Stimulated activated CD4-positive, alpha-beta T cell treated with anti-CD3 and anti-CD28 coated beads, Interleukin-2, amount 100 ng/mL, for 24 hours (primary cell): ENCODE measurements at regions not wholly inside any gene's neighbourhood (a gene's known extent, or its start where the extent isn't known, plus 50 kb on each side); places are given as distances from the start of the nearest gene placed in this dataset.

ENCODE experiments used
- DNase-seq, 2 donors: peaks; one replicate each; pipeline ENCODE4 v3.0.0-alpha.2; 2020

DNA sequence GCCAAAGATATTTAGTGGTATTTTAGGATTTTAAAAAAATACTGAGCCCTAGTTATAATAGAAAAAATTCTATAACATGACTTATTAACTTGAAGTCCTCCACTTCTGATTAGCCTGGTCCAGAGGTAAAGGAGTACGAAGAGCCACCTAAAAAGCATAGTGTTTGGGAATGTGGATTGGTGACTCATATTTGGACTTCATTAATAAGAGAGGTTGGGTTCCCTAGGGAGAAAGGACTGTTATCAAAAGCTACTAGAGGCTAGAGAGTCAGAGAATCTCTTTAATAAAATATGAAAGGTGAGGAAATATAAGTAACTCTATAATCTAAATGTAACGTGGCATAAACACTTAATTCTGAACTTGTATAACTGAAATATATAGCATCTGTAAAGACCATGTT, 180.7 kb upstream of the TARS1 start:
- no peak for DNase-seq

DNA sequence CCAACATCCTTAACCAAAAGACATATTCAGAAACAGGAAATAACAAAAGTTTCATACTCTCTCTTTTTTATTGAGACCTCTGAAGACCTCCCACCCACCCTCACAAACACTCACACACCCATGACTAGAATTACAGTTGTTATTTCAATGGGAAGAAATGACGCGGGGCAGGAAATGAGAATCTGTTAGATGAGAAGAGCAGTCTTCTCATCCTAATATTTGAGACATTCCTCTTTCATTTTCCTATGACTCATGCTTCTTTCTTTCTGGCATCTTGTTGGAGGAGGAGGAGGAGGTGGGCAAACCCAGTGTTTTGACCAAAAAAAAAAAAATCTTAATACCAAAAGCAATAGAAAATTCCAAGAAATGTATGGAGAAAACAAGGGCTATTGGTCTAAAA, 179.5 kb upstream of the TARS1 start:
- no peak for DNase-seq

DNA sequence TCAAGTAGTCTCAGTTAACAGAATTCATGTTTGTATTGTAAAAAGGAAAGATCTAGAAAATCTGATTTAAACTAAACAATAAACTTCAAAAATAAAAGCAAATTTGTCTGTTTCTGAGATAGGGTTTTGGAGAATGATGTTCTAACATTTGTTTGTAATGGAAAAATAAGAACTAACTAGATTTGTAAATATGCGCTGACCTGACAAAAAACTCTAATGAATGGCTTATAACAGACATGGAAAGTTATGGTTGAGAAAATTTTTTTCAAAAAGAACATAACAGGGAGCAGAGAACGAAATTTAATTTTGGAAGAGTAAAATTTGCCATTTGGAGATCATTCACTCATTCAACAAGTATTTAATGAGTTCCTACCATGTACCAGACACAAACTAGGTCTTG, 179.0 kb upstream of the TARS1 start:
- no peak for DNase-seq

DNA sequence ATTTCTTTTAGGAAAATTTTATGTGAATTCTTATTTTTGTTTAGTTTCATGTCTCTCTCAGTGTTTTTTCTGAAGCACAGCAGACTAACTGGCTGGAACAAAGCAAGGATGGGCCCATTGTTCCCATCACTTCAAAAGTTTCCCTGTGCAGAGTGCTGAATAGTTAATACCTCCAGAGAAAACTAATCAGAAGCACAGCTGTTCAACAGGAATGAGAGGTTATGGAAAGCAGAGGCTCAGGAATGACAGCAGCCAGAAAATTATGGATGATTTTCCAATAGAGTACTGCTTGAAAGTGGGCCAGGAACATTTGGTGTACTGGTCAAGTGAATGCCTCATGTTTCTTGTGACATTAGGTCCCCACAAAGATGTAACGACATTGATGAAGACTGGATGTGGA, 173.0 kb upstream of the TARS1 start:
- DNase-seq, result no peak

DNA sequence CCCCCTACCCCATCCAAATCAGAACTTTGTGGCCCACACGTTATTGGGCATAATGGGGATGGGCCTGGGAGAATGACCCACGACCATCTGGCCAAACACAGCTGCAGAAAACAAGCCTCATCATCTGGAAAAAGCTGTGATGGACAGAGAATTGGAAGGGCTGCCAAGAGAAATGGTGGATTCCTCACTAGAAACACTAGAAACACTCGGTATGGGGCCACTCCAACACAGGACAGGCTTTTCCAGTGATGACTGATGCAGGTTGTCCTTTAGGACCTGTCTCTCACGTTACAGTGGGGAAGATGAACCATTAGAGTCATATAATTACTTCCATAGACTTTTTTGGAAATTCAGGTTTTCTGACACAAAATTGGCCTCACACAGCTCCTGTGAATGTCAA, 172.4 kb upstream of the TARS1 start:
- DNase-seq, result no peak

DNA sequence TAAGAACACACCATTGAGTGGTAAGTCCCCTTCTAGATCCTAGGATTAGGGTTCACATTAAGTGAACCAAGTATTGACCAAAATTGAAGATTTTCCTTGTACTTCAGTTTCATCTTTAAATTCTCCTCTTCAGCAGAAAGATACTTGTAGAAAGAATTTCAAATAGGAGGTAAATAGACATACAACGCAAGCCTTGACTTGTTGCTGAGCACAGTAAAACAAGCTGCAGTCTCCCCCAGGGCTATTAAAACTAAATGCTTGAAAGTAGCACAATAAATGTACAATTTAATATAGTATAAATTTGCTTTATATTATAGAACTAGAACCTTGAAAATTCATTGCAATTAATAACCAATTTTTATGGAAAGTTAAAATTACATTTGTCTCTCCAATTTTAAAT, 170.1 kb upstream of the TARS1 start:
- DNase-seq, result no peak

DNA sequence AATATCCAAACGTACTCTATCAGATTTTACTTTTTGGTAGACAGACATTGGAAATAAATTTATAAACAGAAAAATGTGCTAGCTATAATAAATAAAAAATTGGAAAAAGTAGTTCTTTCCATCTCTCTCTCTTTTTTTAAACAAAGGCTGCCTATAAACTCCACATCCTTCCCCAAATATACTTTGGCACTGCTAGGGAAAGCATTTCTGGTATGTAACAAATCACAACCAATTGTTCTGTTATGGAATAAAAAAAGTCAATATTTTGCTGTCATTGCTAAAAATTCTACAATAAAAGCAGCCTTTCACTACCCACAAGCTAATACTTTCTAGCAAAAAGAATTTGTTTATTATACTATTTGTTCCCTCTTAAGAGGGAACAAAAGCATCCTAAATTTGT, 169.2 kb upstream of the TARS1 start:
- no peak for DNase-seq

DNA sequence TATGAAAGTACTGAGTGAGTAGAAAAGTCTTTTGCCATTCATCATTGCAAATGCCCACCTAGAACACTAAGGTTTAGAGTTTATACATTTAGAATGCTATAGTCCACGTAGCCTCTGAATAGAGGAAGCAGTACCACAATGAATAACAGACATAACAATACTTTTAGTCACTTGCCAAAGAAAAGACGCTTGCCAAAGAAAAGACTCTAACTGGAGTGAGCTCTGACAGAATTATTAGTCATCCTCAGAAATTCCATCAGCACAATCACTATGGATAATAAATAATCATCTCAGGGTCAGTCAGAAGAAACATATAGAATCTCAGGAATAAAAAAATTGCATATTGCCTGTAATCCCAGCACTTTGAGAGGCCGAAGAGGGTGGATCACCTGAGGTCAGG, 168.5 kb upstream of the TARS1 start:
- DNase-seq, result no peak

DNA sequence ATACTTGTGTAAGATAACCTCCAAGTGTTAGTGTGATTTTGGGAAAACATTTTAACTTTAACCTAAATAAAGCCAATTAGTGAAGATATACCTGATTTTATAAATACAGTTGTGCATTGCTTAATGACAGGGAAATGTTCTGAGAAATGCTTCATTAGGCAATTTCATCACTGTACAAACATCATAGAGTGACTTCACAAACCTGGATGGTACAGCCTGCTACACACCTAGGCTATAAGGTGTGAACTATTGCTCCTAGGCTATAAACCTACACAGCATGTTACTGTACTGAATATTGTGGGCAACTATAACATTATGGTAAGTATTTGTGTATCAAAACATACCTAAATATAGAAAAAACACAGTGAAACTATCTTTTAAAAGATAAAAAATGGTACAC, 166.8 kb upstream of the TARS1 start:
- no peak for DNase-seq

DNA sequence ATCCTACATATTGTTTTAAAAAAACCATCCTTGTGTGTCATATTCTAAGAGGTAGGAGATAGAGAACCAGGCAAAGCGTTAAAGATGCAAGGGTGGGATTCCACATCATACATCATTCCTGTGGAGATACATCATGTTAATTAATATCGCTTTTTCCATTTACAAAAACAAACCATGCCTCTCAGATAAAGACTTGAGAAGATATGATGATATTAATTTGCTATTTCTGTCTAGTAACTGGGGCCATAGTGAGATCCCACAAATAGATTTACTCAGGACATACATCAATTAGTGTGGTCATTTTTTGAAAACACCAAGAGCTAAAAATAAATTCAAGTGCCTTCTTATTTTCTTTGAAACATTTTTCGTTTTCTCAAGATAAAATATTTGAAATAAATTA, 165.4 kb upstream of the TARS1 start:
- DNase-seq, result no peak

DNA sequence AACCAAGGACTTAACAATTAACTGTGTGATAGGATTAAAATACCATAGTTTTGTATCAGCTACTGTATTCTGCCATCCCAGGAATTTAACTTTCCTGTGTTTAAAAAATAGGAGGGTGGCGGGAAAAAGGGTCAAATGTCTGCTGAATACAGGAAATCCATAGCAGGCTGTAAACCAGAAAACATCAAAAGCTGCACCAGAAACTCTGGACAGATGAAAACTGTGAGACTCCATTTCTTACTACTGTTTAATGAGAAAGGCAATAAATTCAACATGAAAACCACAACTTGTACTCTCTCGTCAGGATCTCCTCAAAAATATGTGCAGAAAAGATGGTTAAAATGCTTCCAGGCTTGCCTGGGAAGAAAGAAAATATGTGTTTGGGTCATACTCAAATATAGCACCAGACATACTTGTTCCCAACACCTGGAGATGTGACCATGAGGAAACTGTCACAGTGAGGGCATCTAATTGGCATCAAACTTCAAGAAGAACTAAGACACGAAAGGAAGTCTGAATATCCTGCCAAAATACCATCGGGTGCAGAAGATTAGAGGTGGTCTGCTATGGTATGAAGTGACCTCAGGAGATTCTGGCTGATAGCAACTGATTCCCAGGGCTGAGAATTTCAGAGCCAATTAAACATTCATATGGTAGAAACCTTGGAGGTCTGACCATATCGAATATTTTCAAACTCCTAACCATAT, 164.7 kb upstream of the TARS1 start:
- DNase-seq, result no peak

DNA sequence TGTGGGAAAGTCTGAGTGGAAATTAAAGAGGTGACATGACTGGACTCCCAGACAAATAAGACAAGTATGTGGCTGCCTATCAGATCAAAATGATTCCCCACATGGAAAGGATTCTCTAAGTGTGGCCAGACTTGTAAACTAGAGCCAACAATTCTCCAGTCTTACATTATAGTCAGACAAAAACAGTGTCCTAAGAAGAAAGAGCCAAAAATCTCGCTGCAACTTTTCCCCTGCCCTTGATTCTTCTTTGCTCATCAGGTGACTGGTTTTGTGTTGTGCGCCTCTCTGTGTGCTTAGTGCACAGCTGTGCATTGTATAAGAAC, 164.2 kb upstream of the TARS1 start:
- no peak for DNase-seq

DNA sequence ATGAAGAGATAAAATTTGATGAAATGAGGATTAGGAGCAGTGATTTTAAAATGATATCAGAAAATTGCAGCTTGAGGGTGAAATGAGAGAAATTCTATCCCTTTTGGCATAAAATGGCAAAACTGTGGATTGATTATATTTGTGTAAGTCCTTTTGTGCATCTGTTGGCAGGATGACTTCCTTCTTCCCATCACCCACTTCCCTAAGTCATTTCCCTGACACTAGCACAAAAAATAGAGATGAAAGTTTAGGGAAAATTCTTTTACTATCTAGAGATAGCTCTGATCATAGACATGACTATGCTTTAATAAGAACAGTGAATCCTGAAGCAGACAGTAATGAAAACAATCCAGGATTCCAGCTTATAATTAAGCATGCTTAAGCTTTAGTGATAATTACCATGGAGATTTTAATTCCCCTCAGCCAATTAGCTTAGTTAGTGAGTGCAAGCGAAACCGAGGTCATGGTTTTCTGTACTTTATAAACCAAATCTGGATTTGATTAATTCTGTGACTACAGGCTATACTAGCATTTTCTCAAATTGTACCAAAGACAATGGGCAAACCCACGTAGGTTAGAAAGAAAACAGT, 163.6 kb upstream of the TARS1 start:
- DNase-seq, result no peak

DNA sequence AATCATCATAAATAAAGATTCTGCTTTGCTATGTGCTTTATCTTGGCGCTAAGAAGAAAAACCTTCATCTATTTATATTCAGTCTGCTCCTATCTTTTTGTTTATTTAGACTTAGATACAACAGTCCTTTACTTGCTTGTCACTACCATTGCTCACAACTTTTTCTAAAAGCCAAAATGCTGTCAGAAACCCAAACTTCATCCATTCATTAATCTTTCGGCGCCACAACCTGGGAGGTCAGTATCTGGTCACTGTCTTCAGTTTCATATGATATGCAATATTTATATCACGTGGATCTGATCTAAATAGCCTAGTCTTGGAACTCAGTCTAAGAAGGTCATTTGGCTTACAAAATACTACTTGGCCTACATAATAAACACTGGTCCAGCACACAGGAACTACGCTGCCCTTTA, 159.3 kb upstream of the TARS1 start:
- no peak for DNase-seq

DNA sequence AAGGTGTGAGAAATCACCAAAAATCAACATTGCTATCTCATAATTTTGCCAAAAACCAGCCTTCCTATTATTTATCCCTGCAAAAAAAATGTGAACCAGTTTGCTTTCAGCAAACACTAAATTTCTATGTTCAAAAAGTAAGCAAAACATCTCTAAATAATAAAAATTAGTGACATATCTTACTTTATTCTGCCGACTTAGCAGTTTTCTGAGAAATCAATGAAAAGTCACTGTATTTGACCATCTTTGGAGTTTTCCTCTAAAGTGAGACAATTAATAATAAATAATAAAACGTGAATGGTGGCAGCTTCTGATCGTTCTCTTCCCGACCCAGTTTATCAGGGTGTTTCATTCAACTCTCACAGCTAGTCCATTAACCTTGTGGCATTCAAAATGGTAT, 158.6 kb upstream of the TARS1 start:
- no peak for DNase-seq

DNA sequence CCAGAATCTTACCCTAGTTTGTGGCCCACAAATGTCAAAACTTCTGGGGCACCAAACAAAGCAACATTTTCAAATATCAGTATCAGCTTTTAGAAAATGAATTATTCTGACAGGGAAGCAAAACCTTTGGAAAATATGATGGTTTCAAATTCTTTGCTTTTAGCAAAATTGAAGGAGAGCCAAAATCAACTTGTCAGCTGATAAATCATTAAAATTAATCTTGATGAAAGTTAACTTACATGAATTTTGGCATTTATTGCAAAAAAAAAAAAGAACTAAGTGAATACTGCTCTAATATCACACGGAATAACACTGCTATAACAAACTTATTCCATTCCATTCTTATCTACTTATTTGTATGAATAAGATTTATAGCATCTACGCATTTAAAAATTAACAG, 158.1 kb upstream of the TARS1 start:
- no peak for DNase-seq

DNA sequence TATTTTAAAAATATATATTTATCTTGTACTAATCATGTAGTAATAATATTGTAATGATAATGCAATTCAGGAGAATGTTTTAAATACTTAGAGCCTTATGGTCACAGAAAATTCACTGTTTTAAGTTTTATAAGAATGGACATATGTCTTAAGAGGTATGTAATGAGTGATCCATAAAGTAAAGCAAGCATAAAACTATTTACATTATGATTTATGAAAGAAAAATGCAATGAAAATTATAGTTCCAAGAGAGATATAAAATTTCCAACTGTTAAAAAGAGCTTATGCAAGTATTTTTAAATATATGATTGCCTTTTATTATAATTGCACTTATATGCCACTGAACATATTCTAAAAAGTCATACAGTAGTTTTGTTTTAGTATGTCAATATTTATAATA, 157.5 kb upstream of the TARS1 start:
- no peak for DNase-seq

DNA sequence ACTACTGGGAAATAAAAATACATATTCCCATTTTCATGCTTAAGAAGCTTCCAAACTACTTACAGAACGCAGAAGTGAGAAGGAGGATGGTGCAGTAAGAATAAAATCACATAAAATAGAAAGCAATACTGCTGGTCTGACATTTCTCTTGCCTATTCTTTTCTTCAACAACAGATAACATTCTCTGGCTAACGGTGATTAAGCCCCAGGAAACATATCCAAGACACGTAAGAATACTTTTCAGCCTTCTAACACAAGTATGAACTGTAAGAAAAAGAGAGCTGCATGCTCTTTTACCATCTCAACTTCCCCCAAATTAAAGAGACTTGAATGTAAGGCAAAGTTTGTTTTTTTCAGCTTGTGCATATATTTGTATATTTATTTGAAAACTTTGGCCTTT, 156.1 kb upstream of the TARS1 start:
- no peak for DNase-seq

DNA sequence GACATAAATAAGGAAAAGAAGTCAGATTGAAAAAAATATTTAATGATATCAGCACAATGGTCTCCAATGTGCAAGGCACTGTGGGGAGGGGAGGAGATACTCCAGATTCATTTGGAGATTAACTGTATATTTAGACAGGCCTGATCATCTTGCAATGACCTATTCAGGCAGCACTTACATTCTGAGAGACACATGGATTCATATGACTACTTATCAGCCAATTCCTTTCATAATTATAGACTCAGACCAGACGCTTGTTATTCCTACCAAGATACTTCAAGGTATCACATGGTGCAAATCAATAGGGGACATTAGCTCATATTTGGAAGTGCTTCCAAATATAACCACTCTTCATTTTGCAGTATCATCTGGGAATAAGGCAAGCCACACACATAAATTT, 153.5 kb upstream of the TARS1 start:
- no peak for DNase-seq

DNA sequence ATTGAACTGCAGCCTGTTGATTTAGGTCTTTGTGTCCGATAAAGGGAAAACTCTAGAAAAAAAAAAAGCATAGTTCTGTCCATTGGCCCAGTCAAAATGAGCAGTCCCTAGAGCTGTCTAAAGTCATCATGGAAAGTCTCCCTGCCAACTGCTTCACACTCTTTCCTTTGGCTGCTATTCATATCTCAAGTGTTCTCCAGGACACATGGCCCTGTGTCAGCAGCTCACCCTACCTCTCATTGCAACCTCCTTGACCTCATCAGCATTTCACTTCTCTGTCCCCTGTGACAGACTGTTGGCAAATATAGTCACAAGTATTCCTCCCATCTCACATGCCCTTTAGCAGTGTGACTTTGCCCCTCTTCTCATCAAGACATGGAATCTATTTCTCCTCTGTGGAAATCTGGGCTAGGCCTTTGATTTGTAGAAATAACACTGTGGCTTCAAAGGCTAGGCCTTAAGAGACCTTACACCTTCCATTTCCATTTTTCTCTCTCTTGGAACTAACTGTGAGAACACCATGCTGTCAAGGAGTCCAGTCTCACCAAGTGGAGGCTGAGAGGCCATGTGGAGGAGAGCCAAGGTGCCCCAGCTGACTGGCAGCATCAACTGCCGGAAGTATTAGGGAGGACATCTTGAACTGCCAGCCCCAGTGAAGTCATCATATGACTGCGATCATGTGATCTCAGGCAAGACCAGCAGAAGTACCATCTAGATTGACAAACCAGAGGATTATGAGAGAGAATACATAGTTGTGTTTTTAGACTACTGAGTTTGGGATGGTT, 149.4 kb upstream of the TARS1 start:
- DNase-seq, result no peak

DNA sequence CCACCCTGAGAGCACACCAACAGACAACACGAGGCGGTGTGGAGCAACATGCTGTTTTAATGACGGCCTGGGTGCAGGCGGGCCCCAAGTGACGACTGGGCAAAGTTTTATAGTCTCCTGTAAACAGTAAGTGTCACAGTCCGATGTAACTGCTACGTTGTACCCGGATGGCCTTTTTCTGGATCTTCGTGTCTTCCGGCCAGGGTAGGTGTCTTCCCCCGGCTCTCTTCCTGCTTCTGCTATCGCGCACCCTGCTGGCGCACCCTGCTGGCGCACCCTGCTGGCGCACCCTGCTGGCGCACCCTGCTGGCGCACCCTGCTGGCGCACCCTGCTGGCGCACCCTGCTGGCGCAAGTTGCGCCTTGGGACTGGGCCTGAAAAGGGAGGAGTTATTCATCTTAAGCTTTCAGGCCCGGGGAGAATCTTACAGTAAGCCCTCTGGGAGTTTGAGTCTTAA, 143.0 kb upstream of the TARS1 start:
- DNase-seq, result no peak

DNA sequence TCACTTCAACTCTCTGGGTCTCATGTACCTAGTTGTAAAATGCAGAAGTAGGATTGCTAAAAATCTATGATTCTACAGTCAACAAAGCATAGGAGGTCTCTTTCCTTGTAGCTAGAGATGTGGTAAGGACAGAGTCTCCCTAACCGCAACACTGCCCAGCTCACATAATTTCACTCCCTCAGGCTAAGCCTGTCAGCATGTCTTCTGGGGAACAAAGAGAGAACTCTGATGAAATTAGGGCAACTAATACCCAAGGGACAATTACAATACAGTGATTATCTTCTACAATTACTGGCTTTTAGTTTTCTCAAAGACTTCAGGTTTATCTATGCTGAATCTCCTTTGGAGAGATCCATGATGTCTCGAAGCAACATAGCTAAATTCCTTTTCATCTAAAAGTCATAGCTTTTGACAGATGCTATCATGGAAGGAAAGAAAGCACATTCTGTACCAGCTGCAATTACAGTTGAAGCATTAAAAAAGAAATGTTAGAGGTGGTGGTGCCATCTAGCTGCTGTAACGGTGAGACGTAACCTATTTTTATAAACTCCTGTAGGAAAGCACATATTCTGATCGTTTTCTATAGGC, 141.1 kb upstream of the TARS1 start:
- DNase-seq, result no peak

DNA sequence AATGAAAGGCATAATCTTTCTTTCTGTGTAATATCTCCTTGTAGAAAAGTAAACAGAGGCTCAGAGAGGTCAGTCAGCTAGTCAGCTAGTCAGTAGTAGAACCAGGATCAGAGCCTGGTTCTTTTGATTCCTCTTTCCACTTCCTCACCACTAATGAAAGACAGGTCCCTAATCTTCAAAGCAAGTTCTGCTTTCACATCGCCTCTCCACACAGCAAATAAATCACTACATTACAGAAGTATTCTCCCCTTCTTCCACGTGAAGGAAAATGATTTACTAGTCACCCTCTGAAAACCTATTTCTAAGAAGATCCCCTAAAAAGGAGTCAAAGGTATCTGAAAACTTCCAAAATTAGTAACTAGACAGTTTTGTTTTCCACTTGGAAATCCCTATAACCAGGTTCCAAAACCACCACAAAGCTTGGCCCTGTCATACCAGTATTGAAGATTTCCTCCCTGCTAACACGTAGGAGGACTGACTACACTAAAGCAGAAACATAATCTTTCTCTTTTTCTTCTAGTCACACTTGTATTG, 140.5 kb upstream of the TARS1 start:
- no peak for DNase-seq

DNA sequence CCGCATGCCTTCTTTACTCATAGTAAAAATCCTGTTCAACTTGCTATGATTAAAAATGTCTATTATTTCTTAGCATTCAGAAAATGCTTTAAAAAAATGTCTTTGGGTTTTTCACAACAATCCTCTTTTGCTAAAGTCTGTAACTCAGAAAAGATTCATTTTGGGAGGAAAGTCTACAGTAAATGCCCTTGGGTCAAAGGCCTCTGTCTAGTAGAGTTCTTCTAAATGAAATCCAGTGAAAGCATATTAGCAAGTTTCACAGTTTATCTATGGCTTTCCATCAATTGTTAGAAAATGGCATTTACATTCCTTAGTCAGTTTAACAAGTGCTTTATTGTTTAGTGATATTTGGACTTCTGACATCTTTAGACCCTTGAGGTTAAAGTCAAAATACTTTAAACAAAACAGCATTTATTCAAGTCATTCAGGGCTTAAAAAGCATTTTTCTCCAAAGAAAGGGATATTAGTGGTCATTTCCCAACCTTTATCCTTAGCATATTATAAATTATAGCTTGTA, 137.1 kb upstream of the TARS1 start:
- DNase-seq, result no peak
